ENCODE measurements at regions not wholly inside any gene's neighbourhood (a gene's known extent, or its start where the extent isn't known, plus 50 kb on each side); places are given as distances from the start of the nearest gene placed in this dataset.
"Not testable (repeated sequence)": the region's sequence is repeated elsewhere in the genome, so short reads cannot be mapped to it uniquely, and the experiment has no call there.

DNA sequence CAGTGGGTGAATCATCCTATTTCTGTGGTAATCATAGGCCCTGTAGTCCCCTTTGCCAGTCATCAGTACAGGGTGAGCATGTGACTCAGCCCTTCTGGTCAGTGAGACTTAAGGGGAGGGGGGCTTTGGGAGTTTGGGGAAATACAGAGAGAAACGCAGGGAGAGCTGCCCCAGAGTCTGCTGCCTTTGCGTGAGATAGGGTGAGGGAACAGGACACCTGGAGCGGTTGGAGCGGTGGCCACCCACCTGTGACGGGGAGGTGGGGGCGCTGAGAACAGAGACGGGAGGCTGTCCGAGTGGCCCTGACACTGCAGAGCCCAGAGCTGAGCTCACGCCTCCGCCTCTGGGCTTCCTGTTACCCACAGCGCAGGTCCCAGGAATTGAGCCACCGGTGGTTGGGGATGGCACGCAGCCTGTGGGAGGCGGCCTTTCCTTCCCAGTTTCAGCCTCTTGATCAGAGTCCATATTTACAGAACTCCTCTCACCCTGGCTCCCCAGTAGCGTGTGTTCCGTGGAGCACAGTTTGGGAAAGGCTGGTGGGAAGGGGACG is 92.0 kb upstream of the ERCC6L2 start:
- FAIRE-seq: no peak

DNA sequence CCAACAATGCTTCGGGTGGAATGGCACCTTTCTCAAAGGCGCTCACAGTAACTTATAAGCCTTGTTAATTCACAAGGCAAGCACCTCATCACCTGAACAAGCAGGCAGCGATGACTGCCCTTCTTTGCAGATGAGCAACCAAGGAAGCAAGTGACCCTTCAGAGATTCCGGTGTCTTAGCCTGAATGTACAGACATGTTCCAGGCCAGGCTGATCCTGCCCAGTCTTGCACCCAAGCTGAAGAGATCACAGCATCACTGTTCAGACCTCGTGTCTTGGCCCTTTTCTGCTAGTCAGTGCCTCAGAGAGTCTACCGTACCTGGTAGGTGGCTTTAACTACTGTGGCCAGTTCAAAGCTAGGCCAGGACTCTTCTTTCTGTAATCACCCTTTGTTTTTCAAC is 94.7 kb upstream of the ERCC6L2 start:
- FAIRE-seq: no peak

DNA sequence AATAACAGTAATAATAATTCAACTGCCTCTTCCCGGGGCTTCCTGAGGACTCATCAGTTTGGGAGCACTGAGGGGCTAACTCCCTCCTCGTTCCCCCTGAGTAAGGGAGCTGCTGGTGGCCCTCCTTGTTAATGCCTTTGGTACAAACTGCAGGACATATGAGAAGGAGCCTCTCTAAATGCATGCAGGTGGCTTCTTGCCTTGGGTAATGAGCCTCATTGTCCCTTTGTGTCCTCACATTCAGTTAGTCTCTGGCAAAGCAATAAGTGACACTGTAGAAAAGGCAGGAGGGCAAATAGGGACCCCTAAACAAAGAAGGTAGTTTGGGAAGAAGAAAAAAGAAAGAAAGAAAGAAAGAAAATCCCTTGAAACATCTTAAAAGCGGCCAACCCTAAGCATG is 95.4 kb upstream of the ERCC6L2 start:
- no peak for FAIRE-seq

DNA sequence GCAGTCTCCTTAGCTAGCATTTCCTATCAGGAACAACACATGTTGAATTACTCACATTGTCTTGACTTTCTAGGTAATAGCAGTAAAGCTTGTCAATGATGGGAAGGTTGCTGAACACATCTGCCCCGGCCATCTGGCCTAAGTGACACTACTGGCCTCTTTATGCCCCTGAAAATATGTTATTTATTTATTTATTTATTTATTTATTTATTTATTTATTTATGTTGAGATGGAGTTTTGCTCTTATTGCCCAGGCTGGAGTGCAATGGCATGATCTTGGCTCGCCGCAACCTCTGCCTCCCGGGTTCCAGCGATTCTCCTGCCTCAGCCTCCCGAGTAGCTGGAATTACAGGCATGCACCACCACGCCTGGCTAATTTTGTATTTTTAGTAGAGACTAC is 95.9 kb upstream of the ERCC6L2 start:
- not testable (repeated sequence) for FAIRE-seq

DNA sequence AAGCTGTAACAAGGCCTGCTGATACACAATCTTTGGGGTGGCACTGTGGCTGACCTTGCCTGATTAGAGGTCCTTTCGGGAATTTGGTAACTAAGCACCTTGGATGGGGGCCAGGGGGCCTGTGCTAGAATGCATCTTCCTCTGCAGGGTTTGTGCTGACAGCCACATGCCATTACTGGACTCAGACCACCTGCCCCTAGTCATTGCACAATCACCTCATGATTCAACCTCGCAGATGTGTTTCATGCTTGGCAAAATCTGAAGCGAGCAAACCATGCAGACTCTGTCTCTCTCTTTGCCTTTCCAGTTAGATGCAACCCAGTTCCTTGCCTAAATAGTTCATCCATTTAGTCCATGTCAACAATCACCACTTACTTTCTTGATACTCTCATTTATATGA is 96.5 kb upstream of the ERCC6L2 start:
- no peak for FAIRE-seq

DNA sequence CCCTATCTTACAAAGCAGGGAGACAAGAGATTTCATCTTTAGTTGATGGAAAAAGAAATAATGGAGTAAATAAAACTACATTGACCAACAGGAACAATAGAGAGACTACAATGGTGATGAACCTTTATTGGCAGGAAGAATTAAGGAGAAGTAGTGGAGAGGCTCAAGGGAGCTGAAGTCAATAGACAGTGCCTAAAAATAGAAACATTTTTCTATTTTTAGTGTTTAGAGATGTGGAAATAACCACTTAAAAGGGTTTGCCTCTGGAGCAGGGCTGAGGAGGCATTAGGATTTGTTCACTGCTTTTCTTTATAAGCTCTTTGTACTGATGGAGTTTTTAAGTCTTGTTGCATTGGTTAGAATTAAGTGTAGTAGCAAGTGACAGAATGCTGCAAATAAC is 98.4 kb upstream of the ERCC6L2 start:
- no peak for FAIRE-seq

DNA sequence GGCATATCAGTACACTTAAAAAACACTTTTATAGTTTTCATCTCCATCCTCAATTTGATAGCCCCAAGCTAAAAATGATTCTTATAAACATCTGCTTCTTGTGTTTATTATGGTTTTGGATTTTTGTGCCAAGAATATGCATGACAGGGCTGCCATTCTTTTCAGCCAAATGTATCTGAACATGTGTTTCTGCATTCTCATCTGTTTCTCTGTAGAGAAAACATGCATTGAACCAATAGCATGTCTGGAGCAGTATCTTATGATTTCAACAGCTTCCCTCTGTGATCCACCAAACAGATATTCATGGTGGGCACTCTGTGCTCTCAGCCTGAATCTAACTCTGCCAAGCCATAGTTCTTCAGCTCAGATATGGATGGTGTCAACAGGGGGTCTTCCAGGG is 99.3 kb upstream of the ERCC6L2 start:
- no peak for FAIRE-seq

DNA sequence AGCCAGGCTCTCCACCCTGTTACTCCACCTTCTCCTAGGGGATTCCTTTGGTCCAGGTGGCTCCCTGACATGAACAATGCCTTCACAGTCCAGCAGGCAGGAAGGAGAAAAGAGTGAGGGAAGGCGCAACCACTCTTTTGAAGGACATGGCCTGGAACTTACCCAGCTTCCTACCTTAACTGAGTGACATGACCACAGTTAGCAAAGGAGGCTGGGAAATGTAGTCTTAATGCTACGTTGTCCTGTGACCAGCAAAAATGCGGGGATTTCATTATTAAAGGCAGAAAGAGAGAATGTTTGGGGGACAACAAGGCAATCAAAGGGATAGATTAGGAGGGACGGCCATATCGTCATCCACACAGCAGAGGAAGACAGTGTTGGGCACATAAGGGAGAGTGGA is 100.3 kb upstream of the ERCC6L2 start:
- no peak for FAIRE-seq

DNA sequence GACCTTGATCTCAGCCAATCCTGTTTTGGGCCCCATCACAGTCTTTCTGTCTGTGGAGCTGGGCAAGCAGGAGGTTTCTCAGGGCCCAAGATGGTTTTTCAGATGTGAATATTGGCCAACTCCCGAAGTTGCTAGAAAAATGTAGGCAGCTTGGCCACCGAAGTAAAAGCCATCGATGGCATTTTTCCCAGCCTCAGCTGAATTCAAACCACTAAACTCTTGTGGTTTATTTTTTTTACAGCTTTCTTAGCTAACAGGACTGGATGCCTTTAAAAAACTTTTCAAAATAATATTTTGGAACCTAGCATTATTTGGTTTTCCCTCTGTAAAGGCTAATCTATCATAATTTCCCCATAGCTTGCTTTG is 102.5 kb upstream of the ERCC6L2 start:
- no peak for FAIRE-seq

DNA sequence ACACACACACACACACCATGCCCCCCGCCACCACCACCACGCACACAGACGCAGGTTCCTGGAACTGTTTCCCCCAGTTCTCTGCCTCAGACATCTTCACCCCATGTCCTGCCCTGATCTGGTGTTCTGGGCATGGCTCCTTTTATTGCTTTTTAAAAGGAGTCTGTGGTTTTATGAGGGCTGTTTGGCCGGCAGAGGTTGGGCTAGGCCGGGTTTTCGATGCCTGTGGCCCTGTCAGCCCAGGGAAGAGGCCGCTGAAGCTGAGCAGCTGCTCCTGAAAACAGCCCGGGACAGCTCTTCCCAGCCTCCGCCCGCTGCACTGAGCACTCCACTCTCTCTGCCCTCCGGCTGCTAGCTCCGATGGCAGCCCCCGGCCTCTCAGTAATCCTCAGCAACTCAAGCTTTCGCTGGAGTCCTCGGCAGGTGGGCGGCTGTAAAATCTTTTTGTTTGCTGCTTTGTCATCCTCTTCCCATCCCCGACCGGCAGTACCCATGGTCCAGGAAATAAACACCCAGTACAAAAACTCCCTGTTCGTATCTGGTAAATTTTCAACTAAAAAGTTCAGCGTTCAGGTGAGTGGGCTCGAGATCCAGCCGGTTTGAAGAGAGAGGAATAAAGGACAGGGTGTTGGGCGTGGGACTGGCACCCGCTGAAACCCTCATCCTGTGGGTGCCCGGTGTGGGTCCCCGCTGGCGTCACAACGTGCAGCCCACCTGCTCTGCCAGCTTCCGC is 103.0 kb upstream of the ERCC6L2 start:
- FAIRE-seq: no peak

DNA sequence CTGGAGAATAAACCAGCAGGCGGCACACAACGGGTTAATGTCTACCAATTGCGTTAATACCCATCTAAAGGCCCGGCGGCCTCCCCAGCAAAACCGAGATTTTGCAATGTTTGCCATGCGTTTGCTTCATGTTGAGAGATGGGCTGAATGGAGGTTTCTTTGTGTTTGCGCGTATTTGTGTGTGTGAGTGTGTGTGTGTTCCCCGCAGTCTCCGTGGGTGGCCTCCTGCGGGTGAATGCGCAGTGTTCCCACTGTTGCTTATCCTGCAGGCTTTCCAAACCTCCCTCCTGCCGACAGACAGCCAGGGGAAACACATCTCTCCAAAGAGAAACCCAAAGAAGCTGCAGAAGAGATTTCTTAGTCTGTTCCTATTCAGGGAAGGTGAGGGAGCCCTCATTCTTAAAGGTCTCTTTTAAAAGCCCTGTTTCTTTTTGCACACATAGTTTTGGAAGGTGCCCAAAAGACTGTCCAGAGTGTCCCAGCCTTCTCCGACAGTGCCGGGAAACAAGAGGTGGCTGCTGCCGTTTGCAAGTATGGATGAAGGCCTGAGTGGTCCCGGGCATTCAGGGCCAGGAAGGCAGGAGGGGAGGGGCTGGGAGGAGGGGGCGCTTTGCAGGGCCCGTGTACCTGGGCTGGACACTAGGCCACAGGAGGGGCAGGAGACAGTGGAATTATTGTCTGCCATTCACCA is 103.8 kb upstream of the ERCC6L2 start:
- FAIRE-seq: no peak

DNA sequence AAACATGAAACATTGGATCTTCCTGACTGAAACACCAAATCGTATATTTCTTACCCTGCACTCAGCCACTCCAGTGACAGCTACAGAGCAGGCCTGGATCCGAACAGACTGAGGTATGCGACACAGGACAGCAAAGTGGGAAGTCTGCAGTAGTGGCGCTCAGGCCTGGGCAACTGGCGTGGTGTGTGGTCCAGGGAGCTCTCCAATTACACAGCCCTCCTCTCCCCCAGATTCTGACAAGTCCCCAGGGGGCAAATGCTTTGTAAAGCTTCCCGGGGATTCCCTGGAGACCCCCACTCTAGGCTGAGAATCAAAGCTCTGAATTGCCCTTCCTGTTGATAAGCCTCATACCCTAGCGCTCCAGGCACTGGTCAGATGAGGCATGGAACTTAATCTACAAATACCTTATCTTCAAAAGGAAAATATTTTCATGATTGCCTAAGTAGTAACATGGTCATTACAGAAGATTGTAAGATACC is 104.8 kb upstream of the ERCC6L2 start:
- no peak for FAIRE-seq

DNA sequence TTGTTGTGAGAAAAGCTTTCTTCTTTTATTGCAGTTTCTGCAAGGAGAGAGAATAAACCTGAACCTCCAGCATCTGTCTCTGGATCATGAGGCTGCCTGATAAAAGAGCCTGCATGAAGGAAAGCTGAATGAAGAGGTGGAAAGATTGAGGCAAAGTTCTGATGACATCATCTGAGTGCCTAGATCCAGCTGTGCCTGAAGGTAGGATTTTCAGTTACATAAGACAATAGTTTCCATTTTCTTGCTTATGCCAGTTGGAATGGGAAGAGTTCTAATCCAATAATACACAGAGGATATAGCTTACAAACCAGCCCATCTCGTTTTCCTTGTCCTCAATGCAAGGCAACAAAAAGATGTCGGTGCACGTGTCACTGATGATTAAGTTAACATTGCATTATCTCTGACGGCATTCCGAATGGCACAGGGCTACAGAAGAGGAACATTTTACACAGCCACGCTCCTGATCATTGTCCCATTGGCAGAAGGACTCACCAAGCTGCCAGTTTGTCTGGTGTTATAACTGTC is 105.5 kb upstream of the ERCC6L2 start:
- no peak for FAIRE-seq

DNA sequence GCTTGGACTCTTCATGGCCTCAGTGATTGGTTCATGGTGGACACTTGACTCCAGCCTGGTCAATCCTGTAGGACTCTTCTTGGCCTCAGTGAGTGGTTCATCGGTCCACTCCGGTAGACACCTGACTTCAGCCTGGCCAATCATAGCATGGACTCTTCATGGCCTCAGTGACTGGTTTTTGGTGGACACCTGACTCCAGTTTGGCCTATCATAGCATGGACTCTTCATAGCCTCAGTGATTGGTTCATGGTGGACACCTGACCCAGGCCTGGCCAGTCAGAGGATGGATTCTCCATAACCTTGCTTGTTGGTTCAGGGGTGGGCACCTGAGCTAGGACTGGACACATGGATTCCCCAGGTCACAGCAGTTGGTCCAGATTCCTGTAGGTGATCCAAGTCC is 106.0 kb upstream of the ERCC6L2 start:
- FAIRE-seq: no peak

DNA sequence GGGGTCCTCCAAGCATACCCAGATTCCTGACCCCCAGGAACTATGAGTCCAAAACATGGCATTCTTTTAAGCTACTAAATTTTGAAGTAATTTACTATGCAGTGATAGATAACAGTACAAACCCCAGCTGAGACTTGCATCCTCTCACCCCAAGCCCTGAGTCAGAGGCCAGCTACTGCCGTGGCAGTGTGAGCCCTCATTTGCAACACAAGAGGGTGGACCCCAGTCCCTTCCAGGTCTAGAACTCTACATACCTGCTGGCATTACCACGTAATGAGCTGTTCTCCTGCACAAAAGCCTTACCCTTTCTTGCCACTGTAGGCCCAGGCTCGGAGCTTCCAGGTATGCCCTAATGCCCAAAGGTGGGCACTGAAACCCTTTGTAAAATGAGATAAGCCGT is 108.6 kb upstream of the ERCC6L2 start:
- no peak for FAIRE-seq

DNA sequence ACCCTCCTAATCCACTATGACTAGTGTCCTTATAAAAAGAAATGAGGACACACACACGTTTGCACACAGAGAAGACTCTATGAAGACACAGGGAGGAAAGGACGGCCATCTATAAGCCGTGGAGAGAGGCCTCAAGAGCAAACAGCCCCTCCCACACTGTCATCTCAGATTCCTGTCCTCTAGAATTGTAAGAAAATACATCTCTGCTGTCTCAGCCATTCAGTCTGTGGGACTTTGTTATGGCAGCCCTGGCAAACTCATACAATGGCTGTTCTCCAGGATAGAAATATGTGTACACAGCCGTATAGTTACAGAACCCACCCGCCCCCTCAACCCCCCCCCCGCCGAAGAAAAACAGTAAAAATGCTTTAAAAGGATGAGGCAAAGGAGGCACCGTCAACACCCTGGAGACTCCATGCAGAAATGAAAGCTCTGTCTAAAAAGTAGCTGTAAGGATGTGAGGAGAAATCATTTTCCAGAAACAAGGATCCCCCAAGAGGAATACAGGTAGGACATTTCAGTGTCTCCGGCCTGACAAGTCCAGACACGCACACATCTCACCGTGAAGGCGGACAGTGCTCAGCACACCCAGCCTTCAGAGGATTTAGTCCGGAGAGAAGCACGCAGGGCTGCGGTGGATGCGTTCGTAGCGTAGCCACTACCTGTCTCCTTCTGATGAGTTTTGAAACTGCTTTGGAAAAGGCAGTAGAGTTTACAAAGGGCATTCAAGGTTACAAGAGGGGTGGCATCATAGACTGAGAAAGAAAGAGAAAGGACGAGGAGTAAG is 110.8 kb upstream of the ERCC6L2 start:
- FAIRE-seq: no peak

DNA sequence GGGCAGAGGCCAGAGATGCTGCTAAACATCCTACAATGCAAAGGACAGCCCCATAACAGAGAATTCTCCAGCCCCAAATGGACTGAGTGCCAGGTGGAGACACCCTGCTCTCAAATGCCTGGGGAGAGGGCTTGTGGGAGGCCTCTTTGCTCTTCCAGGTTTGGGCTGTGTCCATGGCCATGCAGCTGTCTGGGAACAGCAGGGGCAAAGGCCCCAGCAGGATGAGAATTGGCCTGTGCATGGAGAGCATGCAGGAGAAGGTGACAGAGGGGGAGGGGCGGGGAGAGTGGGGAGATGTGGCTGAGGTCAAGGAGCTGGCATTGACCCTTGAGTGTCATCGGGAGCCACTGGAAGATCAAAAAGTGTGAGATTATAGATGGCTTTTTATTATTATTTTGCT is 111.5 kb upstream of the ERCC6L2 start:
- FAIRE-seq: no peak

DNA sequence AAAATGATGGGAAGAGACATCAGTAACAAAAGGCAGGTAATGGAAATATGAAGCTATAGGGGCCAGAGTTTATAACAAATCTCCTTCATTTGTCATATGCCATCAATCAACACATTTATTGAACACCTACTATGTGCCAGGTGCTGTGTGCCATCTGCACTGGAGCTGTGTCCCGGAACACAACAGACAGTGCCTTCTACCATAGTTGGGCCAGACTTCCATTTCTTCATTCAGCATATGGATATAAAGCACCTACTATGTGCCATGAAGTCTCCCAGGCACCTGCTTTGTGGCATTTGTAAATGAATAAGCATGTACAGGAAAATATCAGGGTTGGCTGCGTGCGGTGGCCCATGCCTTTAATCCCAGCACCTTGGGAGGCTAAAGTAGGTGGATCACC is 112.5 kb upstream of the ERCC6L2 start:
- no peak for FAIRE-seq

DNA sequence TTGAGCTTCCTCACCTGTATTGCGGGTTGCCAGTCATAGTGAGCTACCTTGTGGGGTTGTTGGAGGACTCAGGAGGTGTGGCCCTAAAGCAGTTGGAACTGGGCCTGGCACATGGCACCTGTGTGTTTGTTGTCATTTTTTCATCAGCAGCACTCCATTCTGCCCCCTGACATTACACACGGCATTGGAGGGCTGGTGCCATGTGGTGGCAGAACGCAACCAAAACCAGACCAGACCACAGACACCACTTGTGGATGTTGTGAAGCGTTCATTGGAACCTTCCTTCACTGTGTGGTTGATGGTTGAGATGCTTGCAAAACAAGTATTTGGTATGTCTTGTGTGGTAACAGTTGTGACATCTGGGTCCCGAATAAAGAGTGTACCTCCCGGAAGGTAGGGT is 113.2 kb upstream of the ERCC6L2 start:
- no peak for FAIRE-seq

DNA sequence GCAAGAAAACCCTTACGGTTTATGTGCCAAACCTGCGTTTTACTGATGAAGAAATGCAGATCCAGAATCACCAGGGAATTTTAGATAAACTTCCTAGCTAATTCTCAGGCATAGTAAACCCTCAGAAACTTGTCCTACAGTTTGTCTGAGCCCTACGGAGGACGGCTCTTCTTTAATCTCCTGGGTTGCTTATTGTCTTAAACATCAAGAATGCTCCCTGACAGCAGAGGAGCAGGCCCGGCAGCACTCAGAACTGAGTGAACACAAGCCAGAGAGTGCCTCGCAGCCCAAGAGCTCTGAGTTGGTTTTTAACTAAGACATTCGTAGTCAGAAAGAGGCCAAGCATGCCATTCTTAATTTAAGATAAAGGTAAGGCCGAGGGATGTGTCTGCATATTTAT is 114.7 kb upstream of the ERCC6L2 start:
- FAIRE-seq: no peak

DNA sequence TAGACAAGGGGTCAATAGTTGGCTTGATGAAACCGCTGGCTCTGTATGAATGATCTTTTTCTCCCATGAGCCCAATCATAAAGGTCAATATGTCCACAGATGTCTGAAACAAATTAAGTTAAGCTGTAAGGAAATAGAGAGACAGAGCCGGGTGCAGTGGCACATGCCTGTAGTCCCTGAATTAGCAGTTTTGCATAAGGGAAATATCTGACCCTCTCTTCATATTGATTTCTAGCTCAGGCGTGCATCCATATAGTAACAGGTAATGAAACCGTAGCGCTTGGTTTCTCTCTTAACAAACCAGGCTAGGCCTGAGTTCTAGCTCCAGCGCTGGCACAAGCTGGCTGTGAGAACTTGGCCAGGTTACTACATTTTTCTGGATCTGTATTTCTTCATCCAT is 118.1 kb upstream of the ERCC6L2 start:
- no peak for FAIRE-seq

DNA sequence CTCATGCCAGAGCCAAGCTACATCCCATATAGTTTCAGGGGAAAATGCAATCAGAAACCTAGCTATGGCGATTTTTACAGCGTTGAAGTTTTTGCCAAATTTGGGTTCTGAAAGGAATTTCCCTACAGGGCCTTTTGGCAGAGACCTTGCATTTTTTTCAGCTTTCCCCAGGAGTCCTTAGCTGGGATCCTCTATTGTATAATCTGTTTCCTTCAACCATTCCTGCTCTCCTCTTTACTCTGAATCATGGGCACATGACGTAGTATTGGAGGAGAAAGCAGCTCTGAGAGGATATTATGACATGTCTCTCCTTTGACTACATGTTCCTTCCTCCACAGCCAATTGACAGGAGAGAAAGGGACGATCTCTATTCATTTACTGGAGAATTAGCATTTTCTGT is 118.5 kb upstream of the ERCC6L2 start:
- FAIRE-seq: no peak

DNA sequence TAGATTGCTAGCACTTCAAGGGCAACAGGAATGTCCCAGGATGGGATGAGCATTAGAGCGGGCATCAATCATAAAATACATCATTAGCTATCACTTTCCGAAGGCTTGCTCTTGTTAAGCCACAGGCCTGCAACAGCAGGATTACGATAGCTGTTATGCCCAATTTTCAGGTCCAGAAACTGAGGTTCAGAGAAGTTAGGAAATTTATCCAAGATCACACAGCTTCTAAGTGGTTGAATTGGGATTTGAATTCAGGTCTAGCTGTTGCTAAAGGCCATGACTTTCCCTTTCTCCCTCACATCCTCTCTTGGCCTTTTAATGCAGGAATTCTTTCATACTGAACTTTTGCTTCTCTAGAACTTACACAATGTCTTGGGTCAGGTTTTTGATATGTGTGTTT is 119.4 kb upstream of the ERCC6L2 start:
- no peak for FAIRE-seq

DNA sequence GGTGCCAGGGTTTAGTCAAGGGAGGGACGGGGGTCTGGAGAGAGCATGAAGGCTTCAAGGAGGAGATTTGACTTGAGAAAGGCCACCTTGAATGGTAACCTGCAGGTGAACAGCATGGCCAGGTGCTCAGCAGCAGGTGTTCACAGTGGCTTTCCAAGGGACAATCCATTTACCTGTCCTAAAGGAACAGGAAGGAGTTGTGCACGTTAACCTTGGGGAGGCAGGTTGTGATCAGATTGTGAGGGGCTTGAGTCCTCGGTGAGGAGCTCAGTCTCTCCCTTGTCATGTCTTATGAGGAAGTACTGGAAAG is 120.1 kb upstream of the ERCC6L2 start:
- FAIRE-seq: no peak
